Caco-2 (cell line): ENCODE measurements at regions not wholly inside any gene's neighbourhood (a gene's known extent, or its start where the extent isn't known, plus 50 kb on each side); places are given as distances from the start of the nearest gene placed in this dataset.

ENCODE experiments used
- BruUV-seq: library from RNA; stranded (reverse); fragments of 400-500 nt; replicated peaks from 2 replicates; lab custom pipeline; 2021; lab: Mats Ljungman, UMichigan
- CTCF ChIA-PET: fragments of 300-600 bp; sonication (Branson Sonifier 250); formaldehyde crosslinking; loops from one replicate; lab custom pipeline; 2022; ENCODE audit warnings: antibody characterized with exemption; lab: Charles Lee
- POLR2A ChIA-PET: fragments of 300-600 bp; sonication (Branson Sonifier 250); formaldehyde crosslinking; loops from one replicate; lab custom pipeline; 2022; ENCODE audit warnings: antibody characterized with exemption; lab: Charles Lee
- DNase-seq, 2 experiments: peaks; one replicate each; pipeline versions ENCODE4 v3.0.0 to v3.0.0-alpha.2; 2020 to 2022
- H3K27me3 ChIP-seq: replicated peaks from 2 replicates; pipeline ENCODE4 v1.6.0; 2011; ENCODE audit warnings: low read length; ENCODE audit not compliant: control insufficient read depth, insufficient read depth
- H3K36me3 ChIP-seq: 2 replicates; pipeline ENCODE4 v1.5.1; 2011; ENCODE audit warnings: low read length; ENCODE audit not compliant: control insufficient read depth, insufficient read depth
- H3K4me1 ChIP-seq: fragments of 250-450 bp; sonication (Bioruptor Pico); 2 replicates; pipeline ENCODE4 v1.5.1; 2020; ENCODE audit warnings: mild to moderate bottlenecking
- H3K4me3 ChIP-seq: 2 replicates; pipeline ENCODE4 v1.5.1; 2011; ENCODE audit warnings: low read depth, mild to moderate bottlenecking, control low read depth, low read length
- H3K9me3 ChIP-seq: fragments of 250-450 bp; sonication (Bioruptor Pico); 2 replicates; pipeline ENCODE4 v1.5.1; 2020; ENCODE audit warnings: mild to moderate bottlenecking, moderate library complexity
- H3K27ac Mint-ChIP-seq: one replicate; pipeline ENCODE4 v1.8.0; 2022; ENCODE audit warnings: mixed read lengths; ENCODE audit not compliant: unreplicated experiment
- H3K27me3 Mint-ChIP-seq: one replicate; pipeline ENCODE4 v1.8.0; 2022; ENCODE audit warnings: mixed read lengths; ENCODE audit not compliant: insufficient read depth, unreplicated experiment
- H3K36me3 Mint-ChIP-seq: one replicate; pipeline ENCODE4 v1.8.0; 2022; ENCODE audit warnings: mild to moderate bottlenecking, mixed read lengths; ENCODE audit not compliant: insufficient read depth, unreplicated experiment
- H3K4me1 Mint-ChIP-seq: one replicate; pipeline ENCODE4 v1.8.0; 2022; ENCODE audit warnings: low read depth, mixed read lengths; ENCODE audit not compliant: unreplicated experiment
- H3K4me3 Mint-ChIP-seq: one replicate; pipeline ENCODE4 v1.8.0; 2022; ENCODE audit warnings: mild to moderate bottlenecking, moderate library complexity, mixed read lengths; ENCODE audit not compliant: unreplicated experiment
- H3K9me3 Mint-ChIP-seq: one replicate; pipeline ENCODE4 v1.8.0; 2022; ENCODE audit warnings: mixed read lengths; ENCODE audit not compliant: unreplicated experiment
- intact Hi-C: fragments of 100-400 bp; cut with micrococcal nuclease; formaldehyde crosslinking; loops from one replicate; pipeline ENCODE4 v1.10.0; 2022; ENCODE audit not compliant: unreplicated experiment
- TF ChIP-seq, protein P1 (sequence below), 2 experiments: fragments of 200-600 bp in 1 of 2; IDR thresholded peaks; 1 replicate in 1 of 2; 2 replicates in 1 of 2; pipeline versions ENCODE4 v1.5.1 to v1.8.0; 2011 to 2022; ENCODE audit warnings: antibody characterized with exemption in 1 of 2, control low read depth in 1 of 2, inconsistent platforms in 1 of 2, low read depth in 1 of 2, low read length in 1 of 2, mild to moderate bottlenecking in 1 of 2, moderate library complexity in 1 of 2; ENCODE audit not compliant: insufficient read depth in 1 of 2, severe bottlenecking in 1 of 2, unreplicated experiment in 1 of 2

DNA sequence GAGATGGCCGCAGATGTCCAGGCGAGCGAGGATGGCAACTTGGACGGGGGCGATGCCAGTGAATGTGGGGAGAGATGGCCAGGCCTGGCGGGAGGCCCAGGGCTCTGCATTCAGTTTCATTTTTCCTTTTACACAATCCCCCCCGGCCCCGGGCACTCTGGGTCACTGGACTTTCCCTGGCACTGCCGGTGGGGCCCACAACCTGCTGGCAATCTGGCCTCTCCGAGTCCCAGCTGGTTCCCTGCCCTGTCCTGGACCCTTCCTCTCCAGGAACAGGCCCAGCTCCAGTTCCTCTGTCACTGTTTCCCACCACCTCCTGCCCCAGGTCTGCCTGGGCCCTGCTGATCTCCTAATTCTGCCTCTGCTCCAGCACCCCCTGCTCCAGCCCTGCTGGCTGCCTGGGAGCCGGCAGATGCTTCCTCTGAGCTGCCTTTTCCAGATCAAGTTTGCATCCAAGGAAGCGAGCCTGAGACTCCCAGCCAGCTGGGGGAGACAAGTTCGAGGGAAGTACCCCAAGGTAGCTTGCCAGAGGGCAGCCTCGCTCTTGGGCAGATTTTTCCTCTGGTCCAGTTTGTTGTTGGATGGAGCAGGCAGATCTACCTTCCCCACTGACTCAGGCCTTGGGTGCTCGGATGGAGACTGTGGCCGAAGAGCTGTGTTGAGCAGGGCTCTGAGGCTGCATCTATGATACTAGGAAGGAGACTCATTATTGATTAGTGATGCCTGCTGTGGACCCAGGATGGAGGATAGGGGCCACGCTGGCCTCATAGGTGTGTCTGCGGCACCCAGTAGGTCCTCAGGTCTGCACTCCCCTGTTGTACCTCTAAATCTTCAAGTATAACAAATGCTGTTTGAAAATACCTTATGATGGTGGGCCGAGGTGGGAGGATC lies 83.2 kb downstream of the CEBPB start:
- Mint-ChIP-seq H3K27me3 (no peaks in the 10 kb centered on the region), H3K4me1 (peaks cover 20% of the 10 kb centered on the region), H3K27ac (no peak overlapping the region), H3K9me3 (no peaks in the 10 kb centered on the region), H3K4me3 (no peak overlapping the region), H3K36me3 (no peaks in the 10 kb centered on the region)
- TF ChIP-seq, protein P1, sequence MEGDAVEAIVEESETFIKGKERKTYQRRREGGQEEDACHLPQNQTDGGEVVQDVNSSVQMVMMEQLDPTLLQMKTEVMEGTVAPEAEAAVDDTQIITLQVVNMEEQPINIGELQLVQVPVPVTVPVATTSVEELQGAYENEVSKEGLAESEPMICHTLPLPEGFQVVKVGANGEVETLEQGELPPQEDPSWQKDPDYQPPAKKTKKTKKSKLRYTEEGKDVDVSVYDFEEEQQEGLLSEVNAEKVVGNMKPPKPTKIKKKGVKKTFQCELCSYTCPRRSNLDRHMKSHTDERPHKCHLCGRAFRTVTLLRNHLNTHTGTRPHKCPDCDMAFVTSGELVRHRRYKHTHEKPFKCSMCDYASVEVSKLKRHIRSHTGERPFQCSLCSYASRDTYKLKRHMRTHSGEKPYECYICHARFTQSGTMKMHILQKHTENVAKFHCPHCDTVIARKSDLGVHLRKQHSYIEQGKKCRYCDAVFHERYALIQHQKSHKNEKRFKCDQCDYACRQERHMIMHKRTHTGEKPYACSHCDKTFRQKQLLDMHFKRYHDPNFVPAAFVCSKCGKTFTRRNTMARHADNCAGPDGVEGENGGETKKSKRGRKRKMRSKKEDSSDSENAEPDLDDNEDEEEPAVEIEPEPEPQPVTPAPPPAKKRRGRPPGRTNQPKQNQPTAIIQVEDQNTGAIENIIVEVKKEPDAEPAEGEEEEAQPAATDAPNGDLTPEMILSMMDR (IDR thresholded peaks at IDR 0.05; ENCODE audit: insufficient read depth in 1 of 2, low read depth in 1 of 2, low read length in 1 of 2, severe bottlenecking in 1 of 2, unreplicated experiment in 1 of 2), result no peak
- no TSS peak for BruUV-seq
- no peak overlapping the region for H3K4me3 ChIP-seq
- H3K27me3 ChIP-seq, result no peaks in the 10 kb centered on the region
- ChIA-PET CTCF (interaction anchor here (0.6 to 1.5 kb wide), 4 partner anchors 8 to 78 kb away, joined by 3 to 5 read pairs (median 4); no protein-coding TSS in a partner anchor), POLR2A (interaction anchor here (0.5 kb wide), 1 partner anchor 83 kb away, joined by 10 read pairs; no protein-coding TSS in a partner anchor)
- H3K4me1 ChIP-seq, result peaks cover 32% of the 10 kb centered on the region
- intact Hi-C loops, result loop anchor here (2.0 kb wide), 1 partner anchor 83 kb away; the partner anchor contains the start of gene CEBPB
- no peaks in the 10 kb centered on the region for H3K36me3 ChIP-seq
- DNase-seq, result no peak
- no peaks in the 10 kb centered on the region for H3K9me3 ChIP-seq

DNA sequence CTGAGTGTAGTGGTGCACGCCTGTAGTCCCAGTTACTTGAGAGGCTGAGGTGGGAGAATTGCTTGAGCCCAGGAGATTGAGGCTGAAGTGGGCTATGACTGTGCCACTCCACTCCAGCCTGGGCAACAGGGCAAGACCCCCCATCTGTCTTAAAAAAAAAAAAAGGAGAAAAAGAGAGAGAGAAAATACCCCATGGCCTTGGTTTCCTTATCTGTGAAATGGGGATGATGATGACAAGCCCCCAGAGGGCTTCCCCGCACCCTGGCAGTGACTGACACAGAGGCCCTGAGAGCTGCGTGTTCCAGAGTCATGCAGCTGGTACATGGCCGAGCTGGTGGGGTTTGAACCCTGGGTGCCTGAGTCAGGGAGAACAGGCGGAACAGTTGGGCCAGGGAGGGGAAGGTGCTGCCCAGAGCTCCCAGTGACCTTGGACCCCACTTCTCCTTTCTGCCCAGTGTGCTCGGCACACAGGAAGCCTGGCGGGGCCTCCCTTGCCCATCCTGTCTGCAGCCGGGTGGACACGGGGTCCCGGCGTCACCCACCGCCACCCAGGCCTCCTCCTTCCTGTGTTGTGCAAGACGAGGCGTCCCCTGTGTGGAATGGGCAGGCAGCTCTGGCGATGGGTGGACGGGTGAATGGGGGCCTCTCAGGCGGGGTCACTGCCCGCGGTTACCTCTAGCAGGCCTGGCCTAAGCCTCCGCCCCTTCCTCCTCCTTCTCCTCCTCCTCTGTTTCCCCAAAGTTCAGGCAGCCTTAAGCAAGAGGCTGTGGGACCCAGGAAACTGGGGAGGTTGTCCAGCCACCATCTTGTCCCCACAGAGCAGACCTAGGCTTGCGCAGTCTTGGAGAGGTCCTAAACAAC lies 84.2 kb downstream of the CEBPB start:
- H3K4me1 Mint-ChIP-seq, result peaks cover 14% of the 10 kb centered on the region
- intact Hi-C loops, result loop anchor here (5.0 kb wide), 1 partner anchor 188 kb away; no protein-coding TSS in a partner anchor
- TF ChIP-seq, protein P1 (IDR thresholded peaks at IDR 0.05; ENCODE audit: insufficient read depth in 1 of 2, low read depth in 1 of 2, low read length in 1 of 2, severe bottlenecking in 1 of 2, unreplicated experiment in 1 of 2), result no peak
- no peaks in the 10 kb centered on the region for H3K36me3 ChIP-seq
- ChIA-PET POLR2A (no interaction called here), CTCF (interaction anchor here (1.0 to 1.5 kb wide), 3 partner anchors 10 to 116 kb away, joined by 3 to 5 read pairs (median 4); no protein-coding TSS in a partner anchor)
- no peak overlapping the region for H3K4me3 ChIP-seq
- H3K4me1 ChIP-seq, result peaks cover 34% of the 10 kb centered on the region
- H3K9me3 ChIP-seq, result no peaks in the 10 kb centered on the region
- no peaks in the 10 kb centered on the region for H3K27me3 ChIP-seq
- no TSS peak for BruUV-seq
- H3K4me3 Mint-ChIP-seq, result no peak overlapping the region
- no peak overlapping the region for H3K27ac Mint-ChIP-seq
- H3K36me3 Mint-ChIP-seq, result no peaks in the 10 kb centered on the region
- H3K27me3 Mint-ChIP-seq, result no peaks in the 10 kb centered on the region
- H3K9me3 Mint-ChIP-seq, result no peaks in the 10 kb centered on the region
- no peak for DNase-seq
